C4-2B (cell line): ENCODE measurements at regions not wholly inside any gene's neighbourhood (a gene's known extent, or its start where the extent isn't known, plus 50 kb on each side); places are given as distances from the start of the nearest gene placed in this dataset.

Source experiments
- H3K27ac ChIP-seq: fragments of 450-650 bp; 2 replicates; pipeline ENCODE4 v1.5.1; 2017
- CTCF ChIP-seq: fragments of 450-650 bp; conservative IDR thresholded peaks from 2 replicates; pipeline ENCODE4 v1.5.1; 2017; ENCODE audit warnings: mild to moderate bottlenecking
- ZFX ChIP-seq: fragments of 450-650 bp; IDR thresholded peaks from 2 replicates; pipeline ENCODE4 v1.6.1; 2017

- no peak overlapping the region for H3K27ac ChIP-seq
- TF ChIP-seq ZFX (no peak), CTCF (no peak)
These were observed 129.3 kb upstream of the SMIM21 start for GRCh38 chr18:75556841-75557240.

- TF ChIP-seq ZFX (no peak), CTCF (no peak)
These were observed 127.2 kb upstream of the SMIM21 start for GRCh38 chr18:75554644-75555185.

GRCh38 chr18:75554176-75554575 lies 126.7 kb upstream of the SMIM21 start:
- H3K27ac ChIP-seq: no peak overlapping the region
- TF ChIP-seq CTCF (no peak), ZFX (no peak)

More at GRCh38 chr18:75554644-75555185, 127.2 kb upstream of the SMIM21 start:
- no peak overlapping the region for H3K27ac ChIP-seq

GRCh38 chr18:75553021-75553420 lies 125.5 kb upstream of the SMIM21 start:
- H3K27ac ChIP-seq: no peak overlapping the region
- no peak for TF ChIP-seq CTCF
- TF ChIP-seq ZFX: no peak

- H3K27ac ChIP-seq: no peak overlapping the region
- no peak for TF ChIP-seq CTCF
- TF ChIP-seq ZFX: no peak
These were observed 123.6 kb upstream of the SMIM21 start for GRCh38 chr18:75551071-75551470.

GRCh38 chr18:75548353-75548905 lies 120.9 kb upstream of the SMIM21 start:
- no peak for TF ChIP-seq CTCF
- TF ChIP-seq ZFX: no peak
- no peak overlapping the region for H3K27ac ChIP-seq

GRCh38 chr18:75546964-75547363 lies 119.5 kb upstream of the SMIM21 start:
- H3K27ac ChIP-seq: no peak overlapping the region
- TF ChIP-seq ZFX (no peak), CTCF (peak; percentile 31)
